C4-2B (cell line): ENCODE measurements at regions not wholly inside any gene's neighbourhood (a gene's known extent, or its start where the extent isn't known, plus 50 kb on each side); places are given as distances from the start of the nearest gene placed in this dataset.

Source experiments
- ZFX ChIP-seq: fragments of 450-650 bp; IDR thresholded peaks from 2 replicates; pipeline ENCODE4 v1.6.1; 2017
- TF ChIP-seq, protein P1 (sequence below): fragments of 450-650 bp; conservative IDR thresholded peaks from 2 replicates; pipeline ENCODE4 v1.5.1; 2017; ENCODE audit warnings: mild to moderate bottlenecking

GRCh38 chr2:234754126-234754525 is 197.7 kb upstream of the SH3BP4 start:
- TF ChIP-seq, protein P1, sequence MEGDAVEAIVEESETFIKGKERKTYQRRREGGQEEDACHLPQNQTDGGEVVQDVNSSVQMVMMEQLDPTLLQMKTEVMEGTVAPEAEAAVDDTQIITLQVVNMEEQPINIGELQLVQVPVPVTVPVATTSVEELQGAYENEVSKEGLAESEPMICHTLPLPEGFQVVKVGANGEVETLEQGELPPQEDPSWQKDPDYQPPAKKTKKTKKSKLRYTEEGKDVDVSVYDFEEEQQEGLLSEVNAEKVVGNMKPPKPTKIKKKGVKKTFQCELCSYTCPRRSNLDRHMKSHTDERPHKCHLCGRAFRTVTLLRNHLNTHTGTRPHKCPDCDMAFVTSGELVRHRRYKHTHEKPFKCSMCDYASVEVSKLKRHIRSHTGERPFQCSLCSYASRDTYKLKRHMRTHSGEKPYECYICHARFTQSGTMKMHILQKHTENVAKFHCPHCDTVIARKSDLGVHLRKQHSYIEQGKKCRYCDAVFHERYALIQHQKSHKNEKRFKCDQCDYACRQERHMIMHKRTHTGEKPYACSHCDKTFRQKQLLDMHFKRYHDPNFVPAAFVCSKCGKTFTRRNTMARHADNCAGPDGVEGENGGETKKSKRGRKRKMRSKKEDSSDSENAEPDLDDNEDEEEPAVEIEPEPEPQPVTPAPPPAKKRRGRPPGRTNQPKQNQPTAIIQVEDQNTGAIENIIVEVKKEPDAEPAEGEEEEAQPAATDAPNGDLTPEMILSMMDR = no peak
- TF ChIP-seq ZFX = no peak
